ENCODE measurements at regions not wholly inside any gene's neighbourhood (a gene's known extent, or its start where the extent isn't known, plus 50 kb on each side); places are given as distances from the start of the nearest gene placed in this dataset.

GRCh38 chr2:2501454-2502200 is 170.6 kb upstream of the MYT1L start:
- TF ChIP-seq CTCF (IDR thresholded peaks at IDR 0.05; ENCODE audit: low read depth, low read length), result no peak
- Histone ChIP-seq H3K4me3 (ENCODE audit: low read depth, low read length) (no peak overlapping the region), H3K27me3 (ENCODE audit: insufficient read depth, low read depth, severe bottlenecking) (peaks cover 3% of the 10 kb centered on the region), H3K9me3 (ENCODE audit: severe bottlenecking) (peaks cover 10% of the 10 kb centered on the region), H3K36me3 (no peaks in the 10 kb centered on the region), H3K27ac (no peak overlapping the region)
- DNase-seq, result no peak

- H3K27ac ChIP-seq, result no peak overlapping the region
- TF ChIP-seq CTCF (IDR thresholded peaks at IDR 0.05; ENCODE audit: low read depth, low read length), result no peak
- no peak for DNase-seq
- no peak overlapping the region for H3K4me3 ChIP-seq (ENCODE audit: low read depth, low read length)
- H3K27me3 ChIP-seq (ENCODE audit: insufficient read depth, low read depth, severe bottlenecking), result peaks cover 11% of the 10 kb centered on the region
- H3K36me3 ChIP-seq, result no peaks in the 10 kb centered on the region
- H3K9me3 ChIP-seq (ENCODE audit: severe bottlenecking), result no peaks in the 10 kb centered on the region
These were observed 164.5 kb upstream of the MYT1L start for GRCh38 chr2:2495606-2496005.

GRCh38 chr2:2493496-2493895 is 162.4 kb upstream of the MYT1L start:
- H3K27me3 ChIP-seq (ENCODE audit: insufficient read depth, low read depth, severe bottlenecking), result peaks cover 11% of the 10 kb centered on the region
- TF ChIP-seq CTCF (IDR thresholded peaks at IDR 0.05; ENCODE audit: low read depth, low read length), result no peak
- no peaks in the 10 kb centered on the region for H3K9me3 ChIP-seq (ENCODE audit: severe bottlenecking)
- H3K36me3 ChIP-seq, result no peaks in the 10 kb centered on the region
- H3K27ac ChIP-seq, result no peak overlapping the region
- no peak overlapping the region for H3K4me3 ChIP-seq (ENCODE audit: low read depth, low read length)
- DNase-seq, result no peak

- DNase-seq, result no peak
- no peak for TF ChIP-seq CTCF (IDR thresholded peaks at IDR 0.05; ENCODE audit: low read depth, low read length)
- no peak overlapping the region for H3K4me3 ChIP-seq (ENCODE audit: low read depth, low read length)
- H3K36me3 ChIP-seq, result no peaks in the 10 kb centered on the region
- no peak overlapping the region for H3K27ac ChIP-seq
- H3K27me3 ChIP-seq (ENCODE audit: insufficient read depth, low read depth, severe bottlenecking), result peaks cover 11% of the 10 kb centered on the region
- no peaks in the 10 kb centered on the region for H3K9me3 ChIP-seq (ENCODE audit: severe bottlenecking)
These were observed 161.7 kb upstream of the MYT1L start for GRCh38 chr2:2492800-2493199.

GRCh38 chr2:2491964-2492363 is 160.9 kb upstream of the MYT1L start:
- H3K27ac ChIP-seq, result no peak overlapping the region
- no peak for DNase-seq
- H3K27me3 ChIP-seq (ENCODE audit: insufficient read depth, low read depth, severe bottlenecking), result peaks cover 11% of the 10 kb centered on the region
- TF ChIP-seq CTCF (IDR thresholded peaks at IDR 0.05; ENCODE audit: low read depth, low read length), result no peak
- H3K4me3 ChIP-seq (ENCODE audit: low read depth, low read length), result no peak overlapping the region
- H3K9me3 ChIP-seq (ENCODE audit: severe bottlenecking), result no peaks in the 10 kb centered on the region
- no peaks in the 10 kb centered on the region for H3K36me3 ChIP-seq

GRCh38 chr2:2484301-2484700 is 153.2 kb upstream of the MYT1L start:
- DNase-seq, result no peak
- no peak for TF ChIP-seq CTCF (IDR thresholded peaks at IDR 0.05; ENCODE audit: low read depth, low read length)
- no peaks in the 10 kb centered on the region for H3K36me3 ChIP-seq
- H3K27ac ChIP-seq, result no peak overlapping the region
- H3K9me3 ChIP-seq (ENCODE audit: severe bottlenecking), result no peaks in the 10 kb centered on the region
- H3K27me3 ChIP-seq (ENCODE audit: insufficient read depth, low read depth, severe bottlenecking), result no peaks in the 10 kb centered on the region
- H3K4me3 ChIP-seq (ENCODE audit: low read depth, low read length), result no peak overlapping the region

All from WERI-Rb-1 (cell line).